Fibroblast of lung (primary cell): ENCODE measurements at regions not wholly inside any gene's neighbourhood (a gene's known extent, or its start where the extent isn't known, plus 50 kb on each side); places are given as distances from the start of the nearest gene placed in this dataset.

Experiments
- CTCF ChIP-seq, 2 donors: IDR thresholded peaks in 1 of 2; conservative IDR thresholded peaks in 1 of 2; 1 replicate in 1 of 2; 2 replicates in 1 of 2; pipeline ENCODE4 v1.5.1; 2011 to 2012; ENCODE audit warnings: low read length in 2 of 2, control low read depth in 1 of 2, inconsistent platforms in 1 of 2, low read depth in 1 of 2, mild to moderate bottlenecking in 1 of 2
- EZH2 ChIP-seq: IDR thresholded peaks from 2 replicates; pipeline ENCODE4 v1.5.1; 2012; ENCODE audit warnings: low read length, control low read depth, mild to moderate bottlenecking; ENCODE audit errors: missing control alignments

- TF ChIP-seq CTCF (conservative IDR thresholded peaks at IDR 0.05 in 1 of 2, IDR thresholded peaks at IDR 0.05 in 1 of 2; ENCODE audit: low read depth in 1 of 2, low read length in 2 of 2) (no peak), EZH2 (no peak)
These were observed 145.8 kb downstream of the PALM2AKAP2 start for GRCh38 chr9:109925799-109926198.
